ENCODE measurements at regions not wholly inside any gene's neighbourhood (a gene's known extent, or its start where the extent isn't known, plus 50 kb on each side); places are given as distances from the start of the nearest gene placed in this dataset.

- H3K9me3 ChIP-seq, result no peaks in the 10 kb centered on the region
- FAIRE-seq (no peak), ATAC-seq (no peak), DNase-seq (no peak)
- TF ChIP-seq CTCF (IDR thresholded peaks at IDR 0.05), result no peak
- H3K27me3 ChIP-seq, result no peaks in the 10 kb centered on the region
- H3K27ac ChIP-seq, result no peak overlapping the region
- H3K4me1 ChIP-seq, result no peaks in the 10 kb centered on the region
- H3K4me3 ChIP-seq, result no peak overlapping the region
- H3K36me3 ChIP-seq, result no peaks in the 10 kb centered on the region
- intact Hi-C loops (cut with DNase I), result no loop called here
Observed at GRCh38 chr13:89684896-89685295, 1662.6 kb upstream of the MIR17HG start.

- Histone ChIP-seq H3K4me3 (no peak overlapping the region), H3K36me3 (no peaks in the 10 kb centered on the region), H3K4me1 (no peaks in the 10 kb centered on the region), H3K27ac (no peak overlapping the region), H3K27me3 (no peaks in the 10 kb centered on the region), H3K9me3 (no peaks in the 10 kb centered on the region)
- FAIRE-seq (no peak), ATAC-seq (no peak), DNase-seq (no peak)
- intact Hi-C loops (cut with DNase I), result no loop called here
- WGBS, 2 donors, result 58 to 64% methylated on average over 5 of the region's 5 CpGs
- TF ChIP-seq CTCF (IDR thresholded peaks at IDR 0.05), result no peak
Observed at GRCh38 chr13:89686171-89686570, 1661.3 kb upstream of the MIR17HG start.

- intact Hi-C loops (cut with DNase I), result no loop called here
- no peaks in the 10 kb centered on the region for H3K36me3 ChIP-seq
- no peak for TF ChIP-seq CTCF (IDR thresholded peaks at IDR 0.05)
- no peak overlapping the region for H3K27ac ChIP-seq
- H3K4me3 ChIP-seq, result no peak overlapping the region
- H3K9me3 ChIP-seq, result no peaks in the 10 kb centered on the region
- no peak for FAIRE-seq
- 66 to 75% methylated on average over 5 of the region's 5 CpGs for WGBS, 2 donors
- no peak for DNase-seq
- no peaks in the 10 kb centered on the region for H3K27me3 ChIP-seq
- no peaks in the 10 kb centered on the region for H3K4me1 ChIP-seq
- no peak for ATAC-seq
Observed at GRCh38 chr13:89687066-89687465, 1660.4 kb upstream of the MIR17HG start.

GRCh38 chr13:89688918-89689317, 1658.6 kb upstream of the MIR17HG start:
- ATAC-seq, result no peak
- Histone ChIP-seq H3K27me3 (no peaks in the 10 kb centered on the region), H3K4me1 (no peaks in the 10 kb centered on the region), H3K27ac (no peak overlapping the region), H3K4me3 (no peak overlapping the region), H3K36me3 (no peaks in the 10 kb centered on the region), H3K9me3 (no peaks in the 10 kb centered on the region)
- intact Hi-C loops (cut with DNase I), result no loop called here
- DNase-seq, result peak in 1 of 6 donors; percentile 9
- no peak for TF ChIP-seq CTCF (IDR thresholded peaks at IDR 0.05)
- 67 to 81% methylated on average over 3 of the region's 3 CpGs for WGBS, 2 donors
- no peak for FAIRE-seq

- no peak for ATAC-seq
- 34 to 51% methylated on average over 1 of the region's 1 CpG for WGBS, 2 donors
- no peak for TF ChIP-seq CTCF (IDR thresholded peaks at IDR 0.05)
- DNase-seq, result no peak
- H3K36me3 ChIP-seq, result no peaks in the 10 kb centered on the region
- FAIRE-seq, result no peak
- no peaks in the 10 kb centered on the region for H3K27me3 ChIP-seq
- no peak overlapping the region for H3K4me3 ChIP-seq
- no peak overlapping the region for H3K27ac ChIP-seq
- H3K4me1 ChIP-seq, result no peaks in the 10 kb centered on the region
- intact Hi-C loops (cut with DNase I), result no loop called here
- H3K9me3 ChIP-seq, result no peaks in the 10 kb centered on the region
Observed at GRCh38 chr13:89694451-89694850, 1653.0 kb upstream of the MIR17HG start.
